Pulmonary artery endothelial cell (primary cell): ENCODE measurements at regions not wholly inside any gene's neighbourhood (a gene's known extent, or its start where the extent isn't known, plus 50 kb on each side); places are given as distances from the start of the nearest gene placed in this dataset.
"Not testable (repeated sequence)": the region's sequence is repeated elsewhere in the genome, so short reads cannot be mapped to it uniquely, and the experiment has no call there.

Experiments
- DNase-seq: peaks from one replicate; pipeline ENCODE4 v3.0.0-alpha.2; 2011; ENCODE audit warnings: low read depth, low spot score

- peak; percentile 13 for DNase-seq
Observed at GRCh38 chr9:33623658-33624586, 99.9 kb downstream of the ANKRD18B start.

- not testable (repeated sequence) for DNase-seq
Observed at GRCh38 chr9:33628318-33628717, 104.3 kb downstream of the ANKRD18B start.

GRCh38 chr9:33628865-33629410 lies 104.9 kb downstream of the ANKRD18B start:
- no peak for DNase-seq

- no peak for DNase-seq
Observed at GRCh38 chr9:33633636-33634035, 109.6 kb downstream of the ANKRD18B start.

GRCh38 chr9:33637881-33638280 lies 113.8 kb downstream of the ANKRD18B start:
- no peak for DNase-seq

- no peak for DNase-seq
Observed at GRCh38 chr9:33638391-33638915, 114.4 kb downstream of the ANKRD18B start.

GRCh38 chr9:33645706-33646105 lies 121.7 kb downstream of the ANKRD18B start:
- no peak for DNase-seq

- DNase-seq = no peak
Observed at GRCh38 chr9:33649463-33649862, 125.4 kb downstream of the ANKRD18B start.

- DNase-seq = no peak
Observed at GRCh38 chr9:33651125-33651524, 127.1 kb downstream of the ANKRD18B start.

- DNase-seq = no peak
Observed at GRCh38 chr9:33659921-33660320, 135.4 kb upstream of the PRSS3 start.

GRCh38 chr9:33660772-33661171 lies 134.6 kb upstream of the PRSS3 start:
- no peak for DNase-seq

- DNase-seq = no peak
Observed at GRCh38 chr9:33661176-33661575, 134.2 kb upstream of the PRSS3 start.

GRCh38 chr9:33662871-33663270 lies 132.5 kb upstream of the PRSS3 start:
- no peak for DNase-seq

- DNase-seq = not testable (repeated sequence)
Observed at GRCh38 chr9:33676194-33676745, 119.1 kb upstream of the PRSS3 start.

GRCh38 chr9:33676746-33677505 lies 118.4 kb upstream of the PRSS3 start:
- no peak for DNase-seq

GRCh38 chr9:33677506-33677809 lies 117.9 kb upstream of the PRSS3 start:
- DNase-seq = no peak

- DNase-seq = no peak
Observed at GRCh38 chr9:33677961-33678360, 117.4 kb upstream of the PRSS3 start.

GRCh38 chr9:33682551-33682950 lies 112.8 kb upstream of the PRSS3 start:
- no peak for DNase-seq

GRCh38 chr9:33684831-33685230 lies 110.5 kb upstream of the PRSS3 start:
- DNase-seq = no peak

GRCh38 chr9:33686942-33687341 lies 108.4 kb upstream of the PRSS3 start:
- DNase-seq = no peak

- no peak for DNase-seq
Observed at GRCh38 chr9:33687779-33688178, 107.6 kb upstream of the PRSS3 start.
